RPMI7951 (cell line): ENCODE measurements at regions not wholly inside any gene's neighbourhood (a gene's known extent, or its start where the extent isn't known, plus 50 kb on each side); places are given as distances from the start of the nearest gene placed in this dataset.
"Not testable (repeated sequence)": the region's sequence is repeated elsewhere in the genome, so short reads cannot be mapped to it uniquely, and the experiment has no call there.

Experiments used
- DNase-seq: peaks from one replicate; pipeline ENCODE4 v3.0.0-alpha.2; 2012; ENCODE audit warnings: low read depth

GRCh38 chr5:92565673-92566072 is 1015.3 kb downstream of the NR2F1-AS1 start:
- no peak for DNase-seq

- no peak for DNase-seq
Measured at GRCh38 chr5:92562065-92562464, 1019.0 kb downstream of the NR2F1-AS1 start.

- DNase-seq = no peak
Measured at GRCh38 chr5:92561411-92561959, 1019.5 kb downstream of the NR2F1-AS1 start.

- DNase-seq = peak; percentile 32
Measured at GRCh38 chr5:92560698-92561401, 1020.2 kb downstream of the NR2F1-AS1 start.

GRCh38 chr5:92559781-92560180 is 1021.2 kb downstream of the NR2F1-AS1 start:
- no peak for DNase-seq

GRCh38 chr5:92559331-92559730 is 1021.7 kb downstream of the NR2F1-AS1 start:
- DNase-seq = no peak

- DNase-seq = no peak
Measured at GRCh38 chr5:92556747-92557146, 1024.3 kb downstream of the NR2F1-AS1 start.

GRCh38 chr5:92554447-92555085 is 1026.5 kb downstream of the NR2F1-AS1 start:
- DNase-seq = no peak

- no peak for DNase-seq
Measured at GRCh38 chr5:92553326-92553725, 1027.7 kb downstream of the NR2F1-AS1 start.

- peak; percentile 80 for DNase-seq
Measured at GRCh38 chr5:92552206-92553160, 1028.5 kb downstream of the NR2F1-AS1 start.

- peak; percentile 41 for DNase-seq
Measured at GRCh38 chr5:92548346-92548745, 1032.7 kb downstream of the NR2F1-AS1 start.

GRCh38 chr5:92544596-92544995 is 1036.4 kb downstream of the NR2F1-AS1 start:
- DNase-seq = no peak

- no peak for DNase-seq
Measured at GRCh38 chr5:92544036-92544435, 1037.0 kb downstream of the NR2F1-AS1 start.

- DNase-seq = no peak
Measured at GRCh38 chr5:92543201-92543600, 1037.8 kb downstream of the NR2F1-AS1 start.

- DNase-seq = not testable (repeated sequence)
Measured at GRCh38 chr5:92542017-92542416, 1039.0 kb downstream of the NR2F1-AS1 start.

GRCh38 chr5:92527311-92528078 is 1053.5 kb downstream of the NR2F1-AS1 start:
- no peak for DNase-seq

GRCh38 chr5:92525131-92525530 is 1055.9 kb downstream of the NR2F1-AS1 start:
- no peak for DNase-seq

- DNase-seq = no peak
Measured at GRCh38 chr5:92519811-92520632, 1061.0 kb downstream of the NR2F1-AS1 start.

- DNase-seq = peak; percentile 34
Measured at GRCh38 chr5:92518318-92518904, 1062.6 kb downstream of the NR2F1-AS1 start.

GRCh38 chr5:92514896-92515295 is 1066.1 kb downstream of the NR2F1-AS1 start:
- no peak for DNase-seq
